Endothelial cell of umbilical vein (primary cell): ENCODE measurements at regions not wholly inside any gene's neighbourhood (a gene's known extent, or its start where the extent isn't known, plus 50 kb on each side); places are given as distances from the start of the nearest gene placed in this dataset.

Experiments used
- EZH2 ChIP-seq: IDR thresholded peaks from 2 replicates; pipeline ENCODE4 v1.6.1; 2012; ENCODE audit warnings: borderline replicate concordance, low read depth, mild to moderate bottlenecking, moderate library complexity, low read length, inconsistent platforms; ENCODE audit not compliant: severe bottlenecking
- FOS ChIP-seq: IDR thresholded peaks from 2 replicates; pipeline ENCODE4 v1.6.1; 2011; ENCODE audit warnings: mild to moderate bottlenecking, low read length, moderate library complexity, borderline replicate concordance; ENCODE audit not compliant: insufficient read depth
- GATA2 ChIP-seq: IDR thresholded peaks from 2 replicates; pipeline ENCODE4 v1.7.0; 2011; ENCODE audit warnings: low read depth, mild to moderate bottlenecking, moderate library complexity, mixed read lengths, low read length; ENCODE audit not compliant: insufficient read length, insufficient read depth
- JUN ChIP-seq: IDR thresholded peaks from 2 replicates; pipeline ENCODE4 v1.6.1; 2011; ENCODE audit warnings: borderline replicate concordance, low read depth; ENCODE audit not compliant: insufficient read length, insufficient read depth
- MYC ChIP-seq: IDR thresholded peaks from one replicate; pipeline ENCODE4 v1.6.1; 2011; ENCODE audit warnings: mild to moderate bottlenecking, low read depth, low read length
- POLR2A ChIP-seq: IDR thresholded peaks from 2 replicates; pipeline ENCODE4 v1.6.1; 2012; ENCODE audit warnings: low read depth, mild to moderate bottlenecking, control low read depth, low read length
- POLR2AphosphoS5 ChIP-seq: IDR thresholded peaks from 2 replicates; pipeline ENCODE4 v1.6.1; 2012; ENCODE audit warnings: low read depth, mild to moderate bottlenecking, control low read depth, low read length, moderate library complexity; ENCODE audit not compliant: insufficient read depth
- TF ChIP-seq, protein P1 (sequence below), 2 donors: IDR thresholded peaks; 1 replicate in 1 of 2; 2 replicates in 1 of 2; pipeline ENCODE4 v1.5.1; 2011; ENCODE audit warnings: low read length in 2 of 2, mild to moderate bottlenecking in 2 of 2, moderate library complexity in 2 of 2, control low read depth in 1 of 2, inconsistent platforms in 1 of 2, low read depth in 1 of 2; ENCODE audit not compliant: insufficient read depth in 1 of 2; ENCODE audit errors: extremely low read depth in 1 of 2
- TF ChIP-seq, protein P2 (sequence below): IDR thresholded peaks from 2 replicates; pipeline ENCODE4 v1.6.1; 2011; ENCODE audit not compliant: insufficient read depth, insufficient read length

DNA sequence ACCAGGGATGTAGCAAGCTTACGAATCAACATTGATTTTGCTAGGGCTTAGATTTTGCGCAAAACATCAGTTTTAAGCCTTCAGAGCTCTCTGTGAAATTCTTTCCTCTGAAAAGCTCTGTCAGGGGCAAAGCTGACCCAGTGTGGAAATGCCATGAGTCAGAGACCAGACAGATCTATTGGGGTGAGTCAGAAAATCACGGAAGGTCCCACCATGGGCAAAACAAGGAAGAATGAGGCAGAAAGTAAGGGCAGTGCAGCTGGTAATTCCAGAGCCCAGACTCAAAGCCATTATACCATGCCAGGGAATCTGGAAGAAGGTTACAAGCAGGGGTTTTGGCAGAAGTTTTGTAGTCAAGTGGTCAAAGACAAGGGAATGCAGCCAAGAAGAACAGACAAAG lies 256.6 kb upstream of the CTAGE1 start:
- TF ChIP-seq, protein P1, sequence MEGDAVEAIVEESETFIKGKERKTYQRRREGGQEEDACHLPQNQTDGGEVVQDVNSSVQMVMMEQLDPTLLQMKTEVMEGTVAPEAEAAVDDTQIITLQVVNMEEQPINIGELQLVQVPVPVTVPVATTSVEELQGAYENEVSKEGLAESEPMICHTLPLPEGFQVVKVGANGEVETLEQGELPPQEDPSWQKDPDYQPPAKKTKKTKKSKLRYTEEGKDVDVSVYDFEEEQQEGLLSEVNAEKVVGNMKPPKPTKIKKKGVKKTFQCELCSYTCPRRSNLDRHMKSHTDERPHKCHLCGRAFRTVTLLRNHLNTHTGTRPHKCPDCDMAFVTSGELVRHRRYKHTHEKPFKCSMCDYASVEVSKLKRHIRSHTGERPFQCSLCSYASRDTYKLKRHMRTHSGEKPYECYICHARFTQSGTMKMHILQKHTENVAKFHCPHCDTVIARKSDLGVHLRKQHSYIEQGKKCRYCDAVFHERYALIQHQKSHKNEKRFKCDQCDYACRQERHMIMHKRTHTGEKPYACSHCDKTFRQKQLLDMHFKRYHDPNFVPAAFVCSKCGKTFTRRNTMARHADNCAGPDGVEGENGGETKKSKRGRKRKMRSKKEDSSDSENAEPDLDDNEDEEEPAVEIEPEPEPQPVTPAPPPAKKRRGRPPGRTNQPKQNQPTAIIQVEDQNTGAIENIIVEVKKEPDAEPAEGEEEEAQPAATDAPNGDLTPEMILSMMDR (IDR thresholded peaks at IDR 0.05; ENCODE audit: extremely low read depth in 1 of 2, insufficient read depth in 1 of 2, low read depth in 1 of 2, low read length in 2 of 2): no peak
- TF ChIP-seq EZH2 (no peak), MYC (no peak), POLR2AphosphoS5 (peak; percentile 74), POLR2A (no peak), FOS (peak; percentile 99), GATA2 (peak; percentile 48), JUN (peak; percentile 91)
- TF ChIP-seq, protein P2, sequence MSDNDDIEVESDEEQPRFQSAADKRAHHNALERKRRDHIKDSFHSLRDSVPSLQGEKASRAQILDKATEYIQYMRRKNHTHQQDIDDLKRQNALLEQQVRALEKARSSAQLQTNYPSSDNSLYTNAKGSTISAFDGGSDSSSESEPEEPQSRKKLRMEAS: no peak
